Iris pigment epithelial cell (primary cell): ENCODE measurements at regions not wholly inside any gene's neighbourhood (a gene's known extent, or its start where the extent isn't known, plus 50 kb on each side); places are given as distances from the start of the nearest gene placed in this dataset.

Experiments
- DNase-seq: peaks from one replicate; pipeline ENCODE4 v3.0.0-alpha.2; 2011; ENCODE audit warnings: low read depth

- peak; percentile 36 for DNase-seq
Observed at GRCh38 chrX:104307341-104307740, 52.6 kb upstream of the ESX1 start.

- DNase-seq = no peak
Observed at GRCh38 chrX:104306180-104306579, 51.4 kb upstream of the ESX1 start.
